PC-9 (cell line): ENCODE measurements at regions not wholly inside any gene's neighbourhood (a gene's known extent, or its start where the extent isn't known, plus 50 kb on each side); places are given as distances from the start of the nearest gene placed in this dataset.
"Not testable (repeated sequence)": the region's sequence is repeated elsewhere in the genome, so short reads cannot be mapped to it uniquely, and the experiment has no call there.

ENCODE experiments used
- BruUV-seq: library from RNA; stranded (reverse); fragments of 400-500 nt; replicated peaks from 2 replicates; lab custom pipeline; 2021; lab: Mats Ljungman, UMichigan
- CTCF ChIA-PET: fragments of 300-600 bp; sonication (Branson Sonifier 250); formaldehyde crosslinking; loops from one replicate; lab custom pipeline; 2022; ENCODE audit warnings: antibody characterized with exemption; lab: Charles Lee
- POLR2A ChIA-PET: fragments of 300-600 bp; sonication (Branson Sonifier 250); formaldehyde crosslinking; loops from one replicate; lab custom pipeline; 2022; ENCODE audit warnings: antibody characterized with exemption; ENCODE audit not compliant: unreplicated experiment; lab: Charles Lee
- DNase-seq, 2 experiments: peaks; one replicate each; pipeline versions ENCODE4 v3.0.0 to v3.0.0-alpha.2; 2015 to 2022; ENCODE audit warnings: mixed read lengths in 1 of 2
- H2AFZ ChIP-seq: fragments of 200-600 bp; sonication (generic); 2 replicates; pipeline ENCODE4 v1.8.1; 2017; ENCODE audit warnings: antibody characterized with exemption
- H3F3A ChIP-seq: fragments of 200-600 bp; sonication (generic); 2 replicates; pipeline ENCODE4 v1.8.1; 2017; ENCODE audit warnings: antibody characterized with exemption, mild to moderate bottlenecking, low read depth; ENCODE audit not compliant: insufficient read depth
- H3K27ac ChIP-seq: fragments of 200-600 bp; sonication (generic); 2 replicates; pipeline ENCODE4 v1.6.1; 2016; ENCODE audit warnings: mixed run types
- H3K27me3 ChIP-seq: fragments of 200-600 bp; sonication (generic); 2 replicates; pipeline ENCODE4 v1.6.1; 2016; ENCODE audit warnings: low read depth, mixed run types; ENCODE audit not compliant: insufficient read depth
- H3K36me3 ChIP-seq: fragments of 200-600 bp; sonication (generic); 2 replicates; pipeline ENCODE4 v1.6.1; 2016; ENCODE audit warnings: low read depth, mixed run types
- H3K4me1 ChIP-seq: fragments of 200-600 bp; sonication (generic); replicated peaks from 2 replicates; pipeline ENCODE4 v1.6.1; 2016; ENCODE audit warnings: mixed run types; ENCODE audit not compliant: insufficient read depth
- H3K4me2 ChIP-seq: fragments of 200-600 bp; sonication (generic); 2 replicates; pipeline ENCODE4 v1.6.1; 2017; ENCODE audit warnings: mixed run types
- H3K4me3 ChIP-seq: fragments of 200-600 bp; sonication (generic); 2 replicates; pipeline ENCODE4 v1.6.1; 2016; ENCODE audit warnings: mixed run types
- H3K79me2 ChIP-seq: fragments of 200-600 bp; sonication (generic); 2 replicates; pipeline ENCODE4 v1.6.1; 2017; ENCODE audit warnings: low read depth, mixed run types
- H3K9me2 ChIP-seq: fragments of 200-600 bp; sonication (generic); 2 replicates; pipeline ENCODE4 v1.8.1; 2017; ENCODE audit warnings: mild to moderate bottlenecking; ENCODE audit not compliant: insufficient read depth
- H3K9me3 ChIP-seq: fragments of 200-600 bp; sonication (generic); 2 replicates; pipeline ENCODE4 v1.8.1; 2016; ENCODE audit warnings: low read depth; ENCODE audit not compliant: insufficient read depth
- H4K20me1 ChIP-seq: fragments of 200-600 bp; sonication (generic); 2 replicates; pipeline ENCODE4 v1.8.1; 2017; ENCODE audit not compliant: insufficient read depth
- EZH2 ChIP-seq: fragments of 200-600 bp; sonication (generic); IDR thresholded peaks from 2 replicates; pipeline ENCODE4 v1.8.0; 2017; ENCODE audit warnings: antibody characterized with exemption, low read depth
- intact Hi-C: fragments of 100-400 bp; cut with micrococcal nuclease; formaldehyde crosslinking; loops from one replicate; pipeline ENCODE4 v1.10.0; 2022; ENCODE audit not compliant: unreplicated experiment
- TF ChIP-seq, protein P1 (sequence below): fragments of 200-600 bp; sonication (generic); conservative IDR thresholded peaks from 2 replicates; pipeline ENCODE4 v1.6.1; 2017; ENCODE audit warnings: mixed run types, antibody characterized with exemption, mild to moderate bottlenecking, moderate library complexity

- Histone ChIP-seq H3K9me3 (peaks cover 11% of the 10 kb centered on the region), H3K27me3 (peaks cover 35% of the 10 kb centered on the region; the same call in 1 of the 2 replicates)
- H3K27ac ChIP-seq, H3K4me1 ChIP-seq, CTCF ChIA-PET, DNase-seq, BruUV-seq, H4K20me1 ChIP-seq, H3K9me2 ChIP-seq, H3F3A ChIP-seq, H3K4me2 ChIP-seq, intact Hi-C loops, H3K36me3 ChIP-seq, POLR2A ChIA-PET, H3K4me3 ChIP-seq, H3K79me2 ChIP-seq, H2AFZ ChIP-seq: not testable (repeated sequence)
Measured at GRCh38 chr17:28265856-28266546, 53.0 kb upstream of the TMEM97 start.

DNA sequence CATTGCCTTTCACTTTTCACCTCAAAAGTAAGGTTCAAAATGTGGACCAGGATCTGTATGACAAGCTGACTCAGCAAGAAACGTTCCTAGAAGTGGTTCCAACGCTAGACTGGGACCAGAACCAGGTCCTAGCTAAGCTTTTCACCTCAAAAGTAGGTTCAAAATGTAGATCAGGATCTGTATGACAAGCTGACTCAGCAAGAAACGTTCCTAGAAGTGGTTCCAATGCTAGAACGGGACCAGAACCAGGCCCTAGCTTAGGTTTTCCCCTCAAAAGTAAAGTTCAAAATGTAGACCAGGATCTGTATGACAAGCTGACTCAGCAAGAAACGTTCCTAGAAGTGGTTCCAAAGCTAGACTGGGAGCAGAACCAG is 52.5 kb upstream of the TMEM97 start:
- H3K79me2 ChIP-seq, H3K36me3 ChIP-seq, DNase-seq, BruUV-seq, H3K9me2 ChIP-seq, POLR2A ChIA-PET, H3K4me2 ChIP-seq, intact Hi-C loops, H3K4me1 ChIP-seq, H3F3A ChIP-seq, H3K4me3 ChIP-seq, H3K27ac ChIP-seq, H4K20me1 ChIP-seq, H2AFZ ChIP-seq, CTCF ChIA-PET: not testable (repeated sequence)
- peaks cover 11% of the 10 kb centered on the region for H3K9me3 ChIP-seq
- peaks cover 34% of the 10 kb centered on the region; the same call in 1 of the 2 replicates for H3K27me3 ChIP-seq

GRCh38 chr17:28266926-28267719 is 51.9 kb upstream of the TMEM97 start:
- H2AFZ ChIP-seq, intact Hi-C loops, H3K4me3 ChIP-seq, H3K4me2 ChIP-seq, POLR2A ChIA-PET, H3K79me2 ChIP-seq, DNase-seq, BruUV-seq, H3K36me3 ChIP-seq, H4K20me1 ChIP-seq, H3K9me3 ChIP-seq, H3K4me1 ChIP-seq, CTCF ChIA-PET, H3K27ac ChIP-seq, H3K9me2 ChIP-seq, H3F3A ChIP-seq: not testable (repeated sequence)
- peaks cover 31% of the 10 kb centered on the region; the same call in 1 of the 2 replicates for H3K27me3 ChIP-seq

DNA sequence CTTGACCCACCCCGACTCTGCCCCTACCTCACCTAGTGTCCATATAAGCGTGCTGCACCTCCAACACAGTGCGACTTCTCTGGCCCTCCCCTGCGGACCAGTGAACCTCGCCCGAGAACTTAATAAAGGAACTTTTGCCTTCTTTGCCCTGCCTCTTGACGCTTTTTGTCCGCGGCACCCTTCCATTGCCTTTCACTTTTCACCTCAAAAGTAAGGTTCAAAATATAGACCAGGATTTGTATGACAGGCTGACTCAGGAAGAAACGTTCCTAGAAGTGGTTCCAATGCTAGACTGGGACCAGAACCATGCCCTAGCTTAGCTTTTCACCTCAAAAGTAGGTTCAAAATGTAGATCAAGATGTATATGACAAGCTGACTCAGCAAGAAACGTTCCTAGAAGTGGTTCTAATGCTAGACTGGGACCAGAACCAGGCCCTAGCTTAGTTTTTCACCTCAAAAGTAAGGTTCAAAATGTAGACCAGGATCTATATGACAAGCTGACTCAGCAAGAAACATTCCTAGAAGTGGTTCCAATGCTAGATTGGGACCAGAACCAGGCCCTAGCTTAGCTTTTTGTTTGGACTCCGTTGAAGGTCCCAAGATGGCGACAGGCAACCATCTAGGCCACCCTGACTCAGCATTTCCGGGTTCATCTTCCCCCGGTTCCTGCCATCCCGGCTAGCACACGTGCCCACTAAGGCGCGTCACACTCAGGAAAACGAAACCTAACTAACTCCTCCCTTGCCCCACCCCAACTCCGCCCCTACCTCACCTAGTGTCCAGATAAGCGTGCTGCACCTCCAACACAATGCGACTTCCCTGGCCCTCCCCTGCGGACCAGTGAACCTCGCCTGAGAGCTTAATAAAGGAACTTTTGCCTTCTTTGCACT is 51.0 kb upstream of the TMEM97 start:
- Histone ChIP-seq H3K27ac (no peak overlapping the region), H3K9me3 (peaks cover 6% of the 10 kb centered on the region), H3K4me2 (no peak overlapping the region), H3K27me3 (peaks cover 31% of the 10 kb centered on the region), H2AFZ (no peak overlapping the region), H3K9me2 (no peaks in the 10 kb centered on the region), H4K20me1 (no peaks in the 10 kb centered on the region), H3K36me3 (no peaks in the 10 kb centered on the region), H3K79me2 (no peaks in the 10 kb centered on the region), H3K4me1 (no peaks in the 10 kb centered on the region), H3F3A (no peaks in the 10 kb centered on the region), H3K4me3 (no peak overlapping the region)
- no peak for DNase-seq
- TF ChIP-seq, protein P1, sequence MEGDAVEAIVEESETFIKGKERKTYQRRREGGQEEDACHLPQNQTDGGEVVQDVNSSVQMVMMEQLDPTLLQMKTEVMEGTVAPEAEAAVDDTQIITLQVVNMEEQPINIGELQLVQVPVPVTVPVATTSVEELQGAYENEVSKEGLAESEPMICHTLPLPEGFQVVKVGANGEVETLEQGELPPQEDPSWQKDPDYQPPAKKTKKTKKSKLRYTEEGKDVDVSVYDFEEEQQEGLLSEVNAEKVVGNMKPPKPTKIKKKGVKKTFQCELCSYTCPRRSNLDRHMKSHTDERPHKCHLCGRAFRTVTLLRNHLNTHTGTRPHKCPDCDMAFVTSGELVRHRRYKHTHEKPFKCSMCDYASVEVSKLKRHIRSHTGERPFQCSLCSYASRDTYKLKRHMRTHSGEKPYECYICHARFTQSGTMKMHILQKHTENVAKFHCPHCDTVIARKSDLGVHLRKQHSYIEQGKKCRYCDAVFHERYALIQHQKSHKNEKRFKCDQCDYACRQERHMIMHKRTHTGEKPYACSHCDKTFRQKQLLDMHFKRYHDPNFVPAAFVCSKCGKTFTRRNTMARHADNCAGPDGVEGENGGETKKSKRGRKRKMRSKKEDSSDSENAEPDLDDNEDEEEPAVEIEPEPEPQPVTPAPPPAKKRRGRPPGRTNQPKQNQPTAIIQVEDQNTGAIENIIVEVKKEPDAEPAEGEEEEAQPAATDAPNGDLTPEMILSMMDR, result no peak
- TF ChIP-seq EZH2, result no peak
- BruUV-seq, result no TSS peak
- POLR2A ChIA-PET, result no interaction called here
- intact Hi-C loops, result no loop called here
- CTCF ChIA-PET, result no interaction called here
